ENCODE measurements at regions not wholly inside any gene's neighbourhood (a gene's known extent, or its start where the extent isn't known, plus 50 kb on each side); places are given as distances from the start of the nearest gene placed in this dataset.

DNA sequence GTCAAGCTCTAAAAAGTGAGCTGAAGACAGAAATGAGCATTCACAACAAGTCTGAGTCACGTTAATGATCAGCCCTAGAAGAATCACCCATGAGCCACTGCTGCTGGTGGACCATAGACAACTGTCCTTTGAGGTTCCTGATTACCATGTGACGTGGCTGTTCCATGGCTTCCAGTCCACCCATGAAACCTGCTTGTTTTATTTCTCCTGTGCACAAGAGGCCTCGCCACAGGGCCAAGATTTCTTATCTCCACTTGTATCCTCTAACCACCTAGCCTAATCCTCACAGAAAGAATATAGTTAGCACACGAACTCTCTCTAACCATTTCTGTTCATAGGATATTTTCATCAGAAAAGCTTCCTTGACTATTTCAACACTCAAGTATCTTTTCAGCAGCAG, 242.7 kb downstream of the MREG start:
- H2AFZ ChIP-seq (ENCODE audit: low read length), result no peak overlapping the region
- no peaks in the 10 kb centered on the region for H3K79me2 ChIP-seq (ENCODE audit: insufficient read depth, low read length)
- H4K20me1 ChIP-seq (ENCODE audit: insufficient read depth, low read length, poor library complexity, severe bottlenecking), result no peaks in the 10 kb centered on the region
- no peaks in the 10 kb centered on the region for H3K36me3 ChIP-seq (ENCODE audit: insufficient read depth, low read length)
- H3K9ac ChIP-seq (ENCODE audit: low read depth, low read length, poor library complexity, severe bottlenecking), result no peak overlapping the region
- H3K4me1 ChIP-seq (ENCODE audit: insufficient read depth, low read length, poor library complexity, severe bottlenecking), result no peaks in the 10 kb centered on the region
- TF ChIP-seq EZH2phosphoT487 (IDR thresholded peaks at IDR 0.05; ENCODE audit: borderline replicate concordance), result no peak
- TF ChIP-seq, protein P1, sequence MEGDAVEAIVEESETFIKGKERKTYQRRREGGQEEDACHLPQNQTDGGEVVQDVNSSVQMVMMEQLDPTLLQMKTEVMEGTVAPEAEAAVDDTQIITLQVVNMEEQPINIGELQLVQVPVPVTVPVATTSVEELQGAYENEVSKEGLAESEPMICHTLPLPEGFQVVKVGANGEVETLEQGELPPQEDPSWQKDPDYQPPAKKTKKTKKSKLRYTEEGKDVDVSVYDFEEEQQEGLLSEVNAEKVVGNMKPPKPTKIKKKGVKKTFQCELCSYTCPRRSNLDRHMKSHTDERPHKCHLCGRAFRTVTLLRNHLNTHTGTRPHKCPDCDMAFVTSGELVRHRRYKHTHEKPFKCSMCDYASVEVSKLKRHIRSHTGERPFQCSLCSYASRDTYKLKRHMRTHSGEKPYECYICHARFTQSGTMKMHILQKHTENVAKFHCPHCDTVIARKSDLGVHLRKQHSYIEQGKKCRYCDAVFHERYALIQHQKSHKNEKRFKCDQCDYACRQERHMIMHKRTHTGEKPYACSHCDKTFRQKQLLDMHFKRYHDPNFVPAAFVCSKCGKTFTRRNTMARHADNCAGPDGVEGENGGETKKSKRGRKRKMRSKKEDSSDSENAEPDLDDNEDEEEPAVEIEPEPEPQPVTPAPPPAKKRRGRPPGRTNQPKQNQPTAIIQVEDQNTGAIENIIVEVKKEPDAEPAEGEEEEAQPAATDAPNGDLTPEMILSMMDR (conservative IDR thresholded peaks at IDR 0.05; ENCODE audit: low read length), result no peak
- H3K27me3 ChIP-seq (ENCODE audit: insufficient read depth, low read length, poor library complexity, severe bottlenecking), result no peaks in the 10 kb centered on the region
- H3K4me2 ChIP-seq (ENCODE audit: low read depth, low read length, poor library complexity, severe bottlenecking), result no peak overlapping the region
- H3K9me2 ChIP-seq (replicated peaks; ENCODE audit: low read depth, low read length), result no peaks in the 10 kb centered on the region
- no peaks in the 10 kb centered on the region for H3K9me3 ChIP-seq (ENCODE audit: insufficient read depth, low read depth, low read length)
- H3F3A ChIP-seq (ENCODE audit: low read depth), result no peaks in the 10 kb centered on the region
- no peak overlapping the region for H3K4me3 ChIP-seq (ENCODE audit: low read length, poor library complexity, severe bottlenecking)

DNA sequence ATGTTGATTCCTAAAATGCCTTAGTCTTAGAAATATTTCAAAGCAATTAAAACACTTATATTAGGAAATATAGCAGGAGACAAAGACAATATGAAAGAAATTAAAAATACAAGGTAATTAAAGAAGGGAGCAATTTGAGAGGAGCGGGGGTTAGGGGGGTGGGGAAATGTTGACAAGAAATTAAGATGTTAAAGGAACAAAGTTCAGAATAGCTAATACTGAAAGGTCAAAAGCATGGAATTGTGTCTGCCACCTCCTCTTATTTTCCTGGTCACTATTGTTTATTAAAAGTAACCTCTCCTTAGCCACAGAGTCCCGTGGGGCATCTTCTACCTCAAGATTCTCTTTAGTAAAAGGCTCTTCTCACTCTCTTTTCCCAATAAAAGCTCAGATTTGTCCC, 244.1 kb downstream of the MREG start:
- H3K27me3 ChIP-seq (ENCODE audit: insufficient read depth, low read length, poor library complexity, severe bottlenecking), result no peaks in the 10 kb centered on the region
- H3F3A ChIP-seq (ENCODE audit: low read depth), result no peaks in the 10 kb centered on the region
- H3K79me2 ChIP-seq (ENCODE audit: insufficient read depth, low read length), result no peaks in the 10 kb centered on the region
- no peak overlapping the region for H3K9ac ChIP-seq (ENCODE audit: low read depth, low read length, poor library complexity, severe bottlenecking)
- H3K4me2 ChIP-seq (ENCODE audit: low read depth, low read length, poor library complexity, severe bottlenecking), result no peak overlapping the region
- TF ChIP-seq EZH2phosphoT487 (IDR thresholded peaks at IDR 0.05; ENCODE audit: borderline replicate concordance), result no peak
- TF ChIP-seq, protein P1 (conservative IDR thresholded peaks at IDR 0.05; ENCODE audit: low read length), result no peak
- no peaks in the 10 kb centered on the region for H3K4me1 ChIP-seq (ENCODE audit: insufficient read depth, low read length, poor library complexity, severe bottlenecking)
- H3K9me2 ChIP-seq (replicated peaks; ENCODE audit: low read depth, low read length), result no peaks in the 10 kb centered on the region
- H3K4me3 ChIP-seq (ENCODE audit: low read length, poor library complexity, severe bottlenecking), result no peak overlapping the region
- no peaks in the 10 kb centered on the region for H3K36me3 ChIP-seq (ENCODE audit: insufficient read depth, low read length)
- no peak overlapping the region for H2AFZ ChIP-seq (ENCODE audit: low read length)
- no peaks in the 10 kb centered on the region for H4K20me1 ChIP-seq (ENCODE audit: insufficient read depth, low read length, poor library complexity, severe bottlenecking)
- H3K9me3 ChIP-seq (ENCODE audit: insufficient read depth, low read depth, low read length), result no peaks in the 10 kb centered on the region

DNA sequence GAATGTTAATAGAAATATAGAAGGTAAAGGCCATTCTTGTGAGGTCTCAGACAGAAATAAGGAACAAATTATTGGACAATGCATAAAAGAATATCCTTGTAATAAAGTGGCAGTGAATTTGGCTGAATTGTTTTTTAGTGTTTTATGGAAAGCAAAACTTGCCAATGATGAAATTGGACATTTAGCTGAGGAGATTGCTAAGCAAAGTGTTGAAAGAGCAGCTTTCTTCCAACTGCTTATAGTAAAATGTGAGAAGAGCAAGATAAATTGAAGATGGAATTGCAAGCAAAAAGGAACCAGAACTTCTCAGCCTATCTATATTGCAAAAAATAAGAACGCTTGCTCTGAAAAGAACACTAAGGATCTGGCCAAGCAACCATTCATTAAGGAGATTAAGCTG, 245.7 kb downstream of the MREG start:
- Histone ChIP-seq H3K9me2 (replicated peaks; ENCODE audit: low read depth, low read length) (no peaks in the 10 kb centered on the region), H2AFZ (ENCODE audit: low read length) (no peak overlapping the region), H3K4me3 (ENCODE audit: low read length, poor library complexity, severe bottlenecking) (no peak overlapping the region), H3K79me2 (ENCODE audit: insufficient read depth, low read length) (no peaks in the 10 kb centered on the region), H3K4me2 (ENCODE audit: low read depth, low read length, poor library complexity, severe bottlenecking) (no peak overlapping the region), H3K9me3 (ENCODE audit: insufficient read depth, low read depth, low read length) (no peaks in the 10 kb centered on the region), H3K36me3 (ENCODE audit: insufficient read depth, low read length) (no peaks in the 10 kb centered on the region), H3K9ac (ENCODE audit: low read depth, low read length, poor library complexity, severe bottlenecking) (no peak overlapping the region), H4K20me1 (ENCODE audit: insufficient read depth, low read length, poor library complexity, severe bottlenecking) (no peaks in the 10 kb centered on the region), H3K4me1 (ENCODE audit: insufficient read depth, low read length, poor library complexity, severe bottlenecking) (no peaks in the 10 kb centered on the region), H3K27me3 (ENCODE audit: insufficient read depth, low read length, poor library complexity, severe bottlenecking) (no peaks in the 10 kb centered on the region), H3F3A (ENCODE audit: low read depth) (no peaks in the 10 kb centered on the region)
- TF ChIP-seq EZH2phosphoT487 (IDR thresholded peaks at IDR 0.05; ENCODE audit: borderline replicate concordance), result no peak
- TF ChIP-seq, protein P1 (conservative IDR thresholded peaks at IDR 0.05; ENCODE audit: low read length), result no peak
